ENCODE measurements at regions not wholly inside any gene's neighbourhood (a gene's known extent, or its start where the extent isn't known, plus 50 kb on each side); places are given as distances from the start of the nearest gene placed in this dataset.

DNA sequence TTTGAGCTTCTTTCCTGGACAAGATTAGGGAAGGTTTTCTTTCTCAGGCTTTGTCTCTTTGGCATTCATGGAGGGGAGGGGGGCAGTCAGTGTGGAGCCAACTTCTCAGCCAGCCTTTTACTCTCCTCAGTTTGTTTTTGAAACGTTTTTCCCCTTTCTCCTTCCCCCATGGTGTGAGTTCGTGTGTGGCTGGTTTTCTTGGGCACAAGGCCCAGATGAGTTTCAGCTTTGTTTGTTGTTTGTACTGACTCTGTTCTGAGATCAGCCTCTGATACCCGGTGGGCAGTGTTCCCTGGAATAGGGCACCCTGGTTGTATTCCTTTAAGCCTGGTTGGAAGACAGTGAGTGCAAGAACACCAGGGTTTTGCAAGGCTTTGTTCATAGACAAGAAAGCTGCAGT lies 168.2 kb upstream of the RARB start:
- TF ChIP-seq, protein P1, sequence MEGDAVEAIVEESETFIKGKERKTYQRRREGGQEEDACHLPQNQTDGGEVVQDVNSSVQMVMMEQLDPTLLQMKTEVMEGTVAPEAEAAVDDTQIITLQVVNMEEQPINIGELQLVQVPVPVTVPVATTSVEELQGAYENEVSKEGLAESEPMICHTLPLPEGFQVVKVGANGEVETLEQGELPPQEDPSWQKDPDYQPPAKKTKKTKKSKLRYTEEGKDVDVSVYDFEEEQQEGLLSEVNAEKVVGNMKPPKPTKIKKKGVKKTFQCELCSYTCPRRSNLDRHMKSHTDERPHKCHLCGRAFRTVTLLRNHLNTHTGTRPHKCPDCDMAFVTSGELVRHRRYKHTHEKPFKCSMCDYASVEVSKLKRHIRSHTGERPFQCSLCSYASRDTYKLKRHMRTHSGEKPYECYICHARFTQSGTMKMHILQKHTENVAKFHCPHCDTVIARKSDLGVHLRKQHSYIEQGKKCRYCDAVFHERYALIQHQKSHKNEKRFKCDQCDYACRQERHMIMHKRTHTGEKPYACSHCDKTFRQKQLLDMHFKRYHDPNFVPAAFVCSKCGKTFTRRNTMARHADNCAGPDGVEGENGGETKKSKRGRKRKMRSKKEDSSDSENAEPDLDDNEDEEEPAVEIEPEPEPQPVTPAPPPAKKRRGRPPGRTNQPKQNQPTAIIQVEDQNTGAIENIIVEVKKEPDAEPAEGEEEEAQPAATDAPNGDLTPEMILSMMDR (IDR thresholded peaks at IDR 0.05): no peak
- no peak for TF ChIP-seq POLR2A (IDR thresholded peaks at IDR 0.05)
